ENCODE measurements at regions not wholly inside any gene's neighbourhood (a gene's known extent, or its start where the extent isn't known, plus 50 kb on each side); places are given as distances from the start of the nearest gene placed in this dataset.

DNA sequence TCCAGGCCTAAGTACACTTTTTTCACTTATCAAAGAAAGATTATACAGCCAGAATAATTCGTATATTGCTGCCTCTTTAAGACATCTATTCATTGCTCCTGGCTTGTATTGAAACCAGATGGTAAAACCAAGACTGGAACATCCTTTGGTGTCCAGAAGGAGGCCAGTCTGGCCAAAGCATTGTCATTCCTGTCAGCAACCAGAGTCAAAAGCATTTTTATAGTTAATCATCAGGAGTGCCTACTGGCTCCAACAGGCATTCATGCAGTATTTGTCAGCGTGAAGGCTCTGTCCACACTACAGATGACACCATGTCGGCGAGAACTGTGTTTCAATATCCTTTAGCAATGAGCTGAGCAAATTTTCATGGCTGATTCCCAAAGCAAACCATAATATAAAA, 118.0 kb upstream of the G2E3 start:
- TF ChIP-seq, protein P1, sequence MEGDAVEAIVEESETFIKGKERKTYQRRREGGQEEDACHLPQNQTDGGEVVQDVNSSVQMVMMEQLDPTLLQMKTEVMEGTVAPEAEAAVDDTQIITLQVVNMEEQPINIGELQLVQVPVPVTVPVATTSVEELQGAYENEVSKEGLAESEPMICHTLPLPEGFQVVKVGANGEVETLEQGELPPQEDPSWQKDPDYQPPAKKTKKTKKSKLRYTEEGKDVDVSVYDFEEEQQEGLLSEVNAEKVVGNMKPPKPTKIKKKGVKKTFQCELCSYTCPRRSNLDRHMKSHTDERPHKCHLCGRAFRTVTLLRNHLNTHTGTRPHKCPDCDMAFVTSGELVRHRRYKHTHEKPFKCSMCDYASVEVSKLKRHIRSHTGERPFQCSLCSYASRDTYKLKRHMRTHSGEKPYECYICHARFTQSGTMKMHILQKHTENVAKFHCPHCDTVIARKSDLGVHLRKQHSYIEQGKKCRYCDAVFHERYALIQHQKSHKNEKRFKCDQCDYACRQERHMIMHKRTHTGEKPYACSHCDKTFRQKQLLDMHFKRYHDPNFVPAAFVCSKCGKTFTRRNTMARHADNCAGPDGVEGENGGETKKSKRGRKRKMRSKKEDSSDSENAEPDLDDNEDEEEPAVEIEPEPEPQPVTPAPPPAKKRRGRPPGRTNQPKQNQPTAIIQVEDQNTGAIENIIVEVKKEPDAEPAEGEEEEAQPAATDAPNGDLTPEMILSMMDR (IDR thresholded peaks at IDR 0.05), result no peak
- no peak for TF ChIP-seq POLR2A (IDR thresholded peaks at IDR 0.05)
- no peak for TF ChIP-seq POLR2AphosphoS5 (IDR thresholded peaks at IDR 0.05)

Data from gastroesophageal sphincter (tissue), 3 donors.